CD14-positive monocyte (primary cell): ENCODE measurements at regions not wholly inside any gene's neighbourhood (a gene's known extent, or its start where the extent isn't known, plus 50 kb on each side); places are given as distances from the start of the nearest gene placed in this dataset.

ENCODE experiments used
- DNase-seq, 3 donors: peaks; one replicate each; pipeline ENCODE4 v3.0.0-alpha.2; 2011 to 2022
- H2AFZ ChIP-seq: 2 replicates; pipeline ENCODE4 v1.6.0; 2012; ENCODE audit warnings: mild to moderate bottlenecking, low read depth, low read length, inconsistent platforms; ENCODE audit not compliant: insufficient read depth, poor library complexity, severe bottlenecking
- H3K27ac ChIP-seq, 2 donors: 1 replicate in 1 of 2; 2 replicates in 1 of 2; pipeline ENCODE4 v1.5.1; 2012 to 2013; ENCODE audit warnings: low read length in 2 of 2, control low read depth in 1 of 2, inconsistent platforms in 1 of 2, low read depth in 1 of 2, mild to moderate bottlenecking in 1 of 2
- H3K27me3 ChIP-seq, 2 donors: one replicate each; pipeline versions ENCODE4 v1.6.0 to v1.6.1; 2011 to 2013; ENCODE audit warnings: low read length in 2 of 2; ENCODE audit not compliant: control insufficient read depth in 2 of 2, insufficient read depth in 2 of 2
- H3K36me3 ChIP-seq, 2 donors: replicated peaks in 1 of 2; 1 replicate in 1 of 2; 2 replicates in 1 of 2; pipeline versions ENCODE4 v1.5.1 to v1.6.1; 2012 to 2013; ENCODE audit warnings: low read length in 2 of 2, control low read depth in 1 of 2, inconsistent platforms in 1 of 2, mild to moderate bottlenecking in 1 of 2; ENCODE audit not compliant: insufficient read depth in 2 of 2, control insufficient read depth in 1 of 2
- H3K4me1 ChIP-seq, 2 donors: 1 replicate in 1 of 2; 2 replicates in 1 of 2; pipeline versions ENCODE4 v1.5.1 to v1.6.1; 2012 to 2013; ENCODE audit warnings: low read length in 2 of 2, control low read depth in 1 of 2, inconsistent platforms in 1 of 2, mild to moderate bottlenecking in 1 of 2, moderate library complexity in 1 of 2; ENCODE audit not compliant: insufficient read depth in 2 of 2, control insufficient read depth in 1 of 2
- H3K4me2 ChIP-seq: replicated peaks from 2 replicates; pipeline ENCODE3; 2012; ENCODE audit warnings: low read length, moderate library complexity, mild to moderate bottlenecking; ENCODE audit not compliant: poor library complexity, severe bottlenecking; ENCODE audit errors: extremely low read depth
- H3K4me3 ChIP-seq, 3 experiments: fragments of 200-600 bp in 1 of 3; sonication (generic) in 1 of 3; replicated peaks in 1 of 3; 1 replicate in 2 of 3; 2 replicates in 1 of 3; pipeline ENCODE4 v1.5.1; 2011 to 2013; ENCODE audit warnings: low read length in 3 of 3, mild to moderate bottlenecking in 3 of 3, control low read depth in 2 of 3, low read depth in 2 of 3, inconsistent platforms in 1 of 3, moderate library complexity in 1 of 3
- H3K79me2 ChIP-seq: 2 replicates; pipeline ENCODE4 v1.6.0; 2012; ENCODE audit warnings: mild to moderate bottlenecking, control low read depth, inconsistent platforms, low read length, moderate library complexity; ENCODE audit not compliant: insufficient read depth
- H3K9ac ChIP-seq: 2 replicates; pipeline ENCODE4 v1.6.0; 2017; ENCODE audit warnings: low read length, mild to moderate bottlenecking; ENCODE audit not compliant: insufficient read depth, poor library complexity, severe bottlenecking
- H3K9me3 ChIP-seq, 2 donors: replicated peaks in 1 of 2; 1 replicate in 1 of 2; 2 replicates in 1 of 2; pipeline versions ENCODE4 v1.5.1 to v1.6.1; 2012 to 2013; ENCODE audit warnings: low read length in 2 of 2, control low read depth in 1 of 2; ENCODE audit not compliant: control insufficient read depth in 1 of 2, insufficient read depth in 1 of 2
- H4K20me1 ChIP-seq: 2 replicates; pipeline ENCODE4 v1.6.0; 2012; ENCODE audit warnings: mild to moderate bottlenecking, low read length, control low read depth, moderate library complexity; ENCODE audit not compliant: insufficient read depth
- H3K27ac Mint-ChIP-seq, 7 donors: one replicate each; pipeline ENCODE4 v1.8.0; 2020; ENCODE audit warnings: mild to moderate bottlenecking in 7 of 7, mixed read lengths in 7 of 7, moderate library complexity in 6 of 7, inconsistent platforms in 2 of 7
- H3K27me3 Mint-ChIP-seq, 3 donors: one replicate each; pipeline ENCODE4 v1.8.0; 2021 to 2022; ENCODE audit warnings: low read depth in 3 of 3, mild to moderate bottlenecking in 3 of 3, mixed read lengths in 3 of 3, moderate library complexity in 3 of 3, inconsistent platforms in 1 of 3
- H3K36me3 Mint-ChIP-seq, 2 donors: one replicate each; pipeline ENCODE4 v1.8.0; 2020; ENCODE audit warnings: mixed read lengths in 2 of 2, inconsistent platforms in 1 of 2, mild to moderate bottlenecking in 1 of 2
- H3K4me1 Mint-ChIP-seq: one replicate; pipeline ENCODE4 v1.8.0; 2020; ENCODE audit warnings: mild to moderate bottlenecking, mixed read lengths
- H3K4me3 Mint-ChIP-seq, 2 donors: one replicate each; pipeline ENCODE4 v1.8.0; 2020; ENCODE audit warnings: mild to moderate bottlenecking in 2 of 2, mixed read lengths in 2 of 2, moderate library complexity in 1 of 2
- H3K9me3 Mint-ChIP-seq, 7 donors: one replicate each; pipeline ENCODE4 v1.8.0; 2020 to 2022; ENCODE audit warnings: mixed read lengths in 7 of 7, mild to moderate bottlenecking in 6 of 7, moderate library complexity in 6 of 7, inconsistent platforms in 2 of 7
- CTCF ChIP-seq: fragments of 200-600 bp; IDR thresholded peaks from one replicate; pipeline ENCODE4 v1.8.0; 2022; ENCODE audit warnings: antibody characterized with exemption, mild to moderate bottlenecking
- WGBS: methylation state at CpG from one replicate; pipeline ENCODE4 v1.1.5; 2013; ENCODE audit warnings: missing lambda C conversion rate; ENCODE audit not compliant: insufficient coverage; 5-methylcytosine and 5-hydroxymethylcytosine counted together
- intact Hi-C, 2 donors: fragments of 100-400 bp; cut with micrococcal nuclease; formaldehyde crosslinking; loops; one replicate each; pipeline versions ENCODE4 v1.15.0 to v1.15.1; 2023

GRCh38 chr6:40774932-40775331 lies 187.8 kb upstream of the LRFN2 start:
- intact Hi-C loops = no loop called here
- H3K4me3 ChIP-seq = no peak overlapping the region
- Mint-ChIP-seq H3K36me3 (no peaks in the 10 kb centered on the region), H3K27ac (no peak overlapping the region), H3K9me3 (peaks cover 0 to 7% (median 2%) of the 10 kb centered on the region in 7 donors), H3K27me3 (peaks cover 8 to 17% (median 14%) of the 10 kb centered on the region in 3 donors), H3K4me1 (no peaks in the 10 kb centered on the region), H3K4me3 (no peak overlapping the region)
- H3K9me3 ChIP-seq = no peaks in the 10 kb centered on the region
- peaks cover 0 to 9% of the 10 kb centered on the region in 2 donors for H3K27me3 ChIP-seq
- H3K79me2 ChIP-seq = no peaks in the 10 kb centered on the region
- no peak overlapping the region for H3K4me2 ChIP-seq
- no peak overlapping the region for H3K27ac ChIP-seq
- no peak for DNase-seq
- H3K4me1 ChIP-seq = no peaks in the 10 kb centered on the region
- no peak overlapping the region for H2AFZ ChIP-seq
- H4K20me1 ChIP-seq = no peaks in the 10 kb centered on the region
- no peaks in the 10 kb centered on the region for H3K36me3 ChIP-seq
- H3K9ac ChIP-seq = no peak overlapping the region
- WGBS = no CpG with 5 or more reads among the region's 1 CpG
- no peak for TF ChIP-seq CTCF

GRCh38 chr6:40770794-40771193 lies 183.6 kb upstream of the LRFN2 start:
- Histone ChIP-seq H3K4me2 (no peak overlapping the region), H3K79me2 (no peaks in the 10 kb centered on the region), H4K20me1 (no peaks in the 10 kb centered on the region), H3K4me1 (no peaks in the 10 kb centered on the region), H3K9me3 (no peaks in the 10 kb centered on the region), H3K27ac (no peak overlapping the region), H2AFZ (no peak overlapping the region), H3K4me3 (no peak overlapping the region), H3K36me3 (no peaks in the 10 kb centered on the region), H3K9ac (no peak overlapping the region), H3K27me3 (peaks cover 4 to 6% of the 10 kb centered on the region in 2 donors)
- TF ChIP-seq CTCF = no peak
- no peak overlapping the region for H3K27ac Mint-ChIP-seq
- no peak overlapping the region for H3K4me3 Mint-ChIP-seq
- no peak for DNase-seq
- no peaks in the 10 kb centered on the region for H3K4me1 Mint-ChIP-seq
- H3K36me3 Mint-ChIP-seq = no peaks in the 10 kb centered on the region
- H3K9me3 Mint-ChIP-seq = peaks cover 0 to 7% (median 2%) of the 10 kb centered on the region in 7 donors
- intact Hi-C loops = no loop called here
- H3K27me3 Mint-ChIP-seq = peaks cover 11 to 18% (median 16%) of the 10 kb centered on the region in 3 donors
